HG02852 (cell line): ENCODE measurements at regions not wholly inside any gene's neighbourhood (a gene's known extent, or its start where the extent isn't known, plus 50 kb on each side); places are given as distances from the start of the nearest gene placed in this dataset.
"Not testable (repeated sequence)": the region's sequence is repeated elsewhere in the genome, so short reads cannot be mapped to it uniquely, and the experiment has no call there.

Experiments
- ATAC-seq: cut with Tn5 transposase; IDR thresholded peaks from one replicate; pipeline ENCODE4 v1.9.1; 2021; ENCODE audit warnings: mild to moderate bottlenecking, moderate library complexity; ENCODE audit not compliant: unreplicated experiment

DNA sequence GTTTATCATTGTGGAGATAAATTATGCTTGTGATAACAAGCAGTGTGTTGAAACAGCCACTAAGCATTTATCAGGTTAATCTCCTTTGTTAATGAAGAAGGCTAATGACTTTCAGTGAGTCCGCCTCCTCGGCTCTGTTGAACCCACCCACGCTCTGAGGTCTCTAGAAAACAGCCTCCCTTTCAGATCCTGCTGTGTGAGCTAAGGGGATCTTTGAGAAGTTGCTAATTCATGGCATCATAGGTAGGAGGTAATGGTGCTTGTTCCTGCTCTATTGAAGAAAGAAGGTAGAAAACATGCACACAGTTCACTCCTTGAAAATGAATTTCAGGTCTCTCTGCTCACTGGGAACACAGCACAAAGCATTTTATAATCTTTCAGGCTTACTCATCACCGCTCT is 483.9 kb downstream of the AACS start:
- ATAC-seq = no peak

GRCh38 chr12:125549836-125550235 is 484.6 kb downstream of the AACS start:
- no peak for ATAC-seq

DNA sequence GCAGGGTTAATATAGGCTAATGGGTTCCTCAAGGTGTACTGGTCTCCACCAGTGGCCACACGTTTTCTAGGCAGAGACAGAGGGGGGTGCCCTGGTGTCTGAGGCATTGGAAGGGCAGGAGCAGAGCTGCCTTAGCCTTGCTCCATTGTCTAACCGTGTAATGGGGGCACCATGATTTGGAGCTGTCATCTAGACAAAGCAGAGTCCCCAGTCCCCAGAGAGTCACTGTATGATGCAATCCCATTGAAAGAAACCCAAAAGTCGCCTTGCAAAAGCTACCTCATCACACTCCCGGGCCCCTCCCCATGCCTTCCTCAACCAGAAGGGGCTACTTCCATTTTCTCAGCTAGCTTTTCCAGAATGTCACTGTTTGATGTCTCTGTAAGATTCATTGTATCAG is 487.1 kb downstream of the AACS start:
- ATAC-seq = no peak

- not testable (repeated sequence) for ATAC-seq
These were observed 495.8 kb downstream of the AACS start for GRCh38 chr12:125561008-125561407.

GRCh38 chr12:125564753-125565152 is 499.5 kb downstream of the AACS start:
- no peak for ATAC-seq

- ATAC-seq = no peak
These were observed 502.3 kb downstream of the AACS start for GRCh38 chr12:125567581-125567980.

GRCh38 chr12:125568306-125568705 is 503.1 kb downstream of the AACS start:
- ATAC-seq = no peak

- ATAC-seq = no peak
These were observed 508.0 kb downstream of the AACS start for GRCh38 chr12:125573271-125573670.

- no peak for ATAC-seq
These were observed 512.1 kb downstream of the AACS start for GRCh38 chr12:125577334-125577733.

- ATAC-seq = no peak
These were observed 514.7 kb downstream of the AACS start for GRCh38 chr12:125579916-125580315.

GRCh38 chr12:125583071-125583470 is 517.8 kb downstream of the AACS start:
- no peak for ATAC-seq

DNA sequence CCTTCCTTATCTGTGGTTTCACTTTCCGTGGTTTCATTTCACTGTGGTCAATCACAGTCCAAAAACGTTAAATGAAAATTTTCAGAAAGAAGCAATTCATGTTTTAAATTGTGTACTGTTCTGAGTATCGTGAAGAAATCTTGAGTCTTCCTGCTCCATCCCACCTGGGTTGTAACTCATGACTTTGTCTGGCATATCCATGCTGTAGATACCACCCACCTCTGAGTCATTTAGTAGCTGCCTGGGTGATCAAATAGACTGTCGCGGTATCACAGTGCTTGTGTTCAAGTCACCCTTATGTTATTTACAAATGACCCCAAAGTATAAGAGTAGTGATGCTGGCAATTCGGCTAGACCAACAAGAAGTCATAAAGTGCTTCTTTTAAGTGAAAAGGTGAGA is 521.2 kb downstream of the AACS start:
- ATAC-seq = no peak

DNA sequence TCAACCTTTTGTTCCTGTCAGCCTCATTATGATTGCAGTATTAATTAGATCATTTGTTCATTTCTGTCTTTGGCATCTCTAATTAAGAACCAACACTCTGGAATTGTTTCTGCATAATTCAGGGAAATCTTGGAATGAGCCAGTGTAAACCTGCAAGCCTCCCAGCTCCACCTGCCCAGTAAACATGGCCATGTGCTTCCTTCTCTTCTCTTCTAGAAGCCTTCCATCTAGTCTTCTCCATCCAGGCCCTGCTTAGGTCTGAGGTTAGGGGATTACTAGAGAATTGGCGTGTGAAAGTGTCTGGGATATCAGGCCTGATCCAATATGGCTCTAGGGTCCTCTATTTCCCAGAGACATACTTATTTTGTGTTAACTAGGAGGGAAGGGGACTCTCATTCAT is 528.0 kb downstream of the AACS start:
- ATAC-seq = no peak

DNA sequence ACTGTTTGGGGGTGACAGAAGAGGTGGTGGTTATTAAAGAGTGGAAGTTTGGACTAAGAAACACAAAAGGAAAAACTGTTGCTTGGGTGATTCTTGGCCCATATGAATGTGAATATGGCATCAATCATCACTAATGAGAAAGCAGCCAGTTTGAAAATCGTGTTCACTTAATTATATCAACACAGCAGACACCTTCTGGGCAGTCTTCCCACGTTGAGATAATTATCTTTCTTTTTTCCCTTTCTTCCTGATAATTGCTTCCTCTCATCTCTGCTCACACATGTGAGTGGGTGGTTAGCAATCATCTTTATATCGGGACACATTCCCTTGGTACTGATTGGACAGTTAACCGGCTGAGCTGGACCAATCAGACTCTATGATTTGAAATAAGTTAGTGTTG is 539.7 kb downstream of the AACS start:
- ATAC-seq = no peak

DNA sequence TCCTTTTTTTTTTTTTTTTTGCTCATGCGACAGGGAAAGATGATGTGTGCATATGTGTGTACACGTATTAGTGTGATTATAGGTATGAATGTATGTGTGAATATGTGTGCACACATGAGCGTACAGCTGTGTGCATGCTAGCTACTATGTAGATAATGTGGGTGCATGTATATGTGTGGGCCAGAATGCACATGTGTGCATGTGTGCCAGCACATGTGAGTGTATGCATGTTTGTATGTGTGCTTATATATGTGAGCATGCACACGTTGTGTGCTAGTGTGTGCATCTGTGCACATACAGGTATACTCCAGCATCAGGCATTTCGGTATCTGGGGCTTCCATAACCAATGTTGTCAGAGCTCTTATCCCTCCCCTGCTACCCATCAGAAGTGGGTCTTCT is 541.1 kb downstream of the AACS start:
- no peak for ATAC-seq

DNA sequence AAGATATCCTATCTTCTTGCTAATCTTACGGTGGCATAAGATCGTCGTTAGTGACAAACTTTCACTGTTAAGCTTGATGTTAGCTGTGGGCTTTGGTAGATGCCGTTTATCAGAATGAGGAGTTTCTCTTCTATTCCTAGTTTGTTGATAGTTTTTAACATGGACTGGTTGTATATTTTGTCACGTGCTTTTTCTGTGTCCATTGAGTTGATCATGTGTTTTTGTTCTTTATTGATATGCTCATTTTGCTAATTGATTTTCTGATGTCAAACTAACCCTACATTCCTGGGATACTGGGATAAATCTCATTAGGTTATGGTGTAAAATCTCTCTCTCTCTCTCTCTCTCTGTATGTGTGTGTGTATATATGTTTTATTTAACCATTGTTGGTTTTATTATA is 545.1 kb downstream of the AACS start:
- no peak for ATAC-seq

DNA sequence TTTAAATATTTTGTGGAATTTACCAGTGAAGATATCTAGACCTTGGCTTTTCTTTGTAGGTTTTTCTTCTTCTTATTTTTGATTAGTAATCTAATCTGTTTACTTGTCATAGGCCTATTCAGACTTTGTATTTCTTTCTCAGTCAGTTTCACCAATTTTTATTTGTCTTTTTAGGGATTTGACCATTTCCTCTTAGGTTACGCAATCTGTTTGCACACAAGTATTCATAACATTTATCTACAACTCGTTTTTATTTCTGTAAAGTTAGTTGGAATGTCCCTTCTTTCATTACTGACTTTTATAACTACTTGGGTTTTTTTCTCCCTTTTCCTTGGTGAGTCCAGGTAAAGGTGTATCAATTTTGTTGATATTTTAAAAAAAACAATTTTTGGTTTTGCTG is 545.7 kb downstream of the AACS start:
- ATAC-seq = no peak

GRCh38 chr12:125614058-125614457 is 548.8 kb downstream of the AACS start:
- ATAC-seq = no peak

DNA sequence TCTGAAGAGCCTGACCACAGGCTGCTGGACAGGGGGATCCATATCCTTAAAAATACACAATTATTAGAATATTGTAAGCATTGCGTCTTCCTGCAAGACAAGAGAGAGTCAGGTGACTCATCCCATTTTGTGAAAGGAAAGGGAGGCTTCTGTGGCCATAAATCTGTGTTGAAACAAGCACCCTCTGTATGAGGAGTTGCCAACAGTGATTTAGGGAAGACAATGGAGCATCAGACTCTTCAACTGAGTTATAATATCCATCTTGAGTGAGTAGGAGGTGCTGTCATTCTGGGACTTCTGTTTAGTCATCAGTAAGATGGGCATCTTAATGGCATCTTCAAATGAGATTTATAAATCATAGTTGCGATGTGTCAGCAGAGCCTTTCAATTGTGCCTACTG is 554.5 kb downstream of the AACS start:
- no peak for ATAC-seq

- ATAC-seq = no peak
These were observed 568.5 kb downstream of the AACS start for GRCh38 chr12:125633686-125634085.

DNA sequence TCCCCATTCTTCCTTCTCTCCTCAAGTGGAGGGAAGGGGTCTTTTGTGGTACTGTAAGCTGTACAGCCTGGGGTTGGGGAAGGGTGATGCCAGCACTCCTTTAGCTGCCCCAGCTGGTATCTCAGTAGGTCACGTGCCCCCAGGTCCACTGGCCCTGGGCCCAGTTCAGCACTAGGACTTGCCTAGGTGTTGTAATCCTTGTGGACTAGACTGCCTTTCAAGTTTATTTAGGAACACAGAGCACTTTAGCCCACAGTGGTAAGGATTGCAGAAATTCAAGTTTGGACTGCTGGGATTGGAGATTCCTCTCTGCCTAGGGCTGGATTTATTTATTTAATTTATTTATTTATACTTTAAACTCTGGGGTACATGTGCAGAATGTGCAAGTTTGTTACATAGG is 569.6 kb downstream of the AACS start:
- ATAC-seq = no peak

GRCh38 chr12:125639826-125640225 is 574.6 kb downstream of the AACS start:
- no peak for ATAC-seq

- ATAC-seq = no peak
These were observed 577.8 kb downstream of the AACS start for GRCh38 chr12:125643055-125643454.

- ATAC-seq = no peak
These were observed 580.5 kb downstream of the AACS start for GRCh38 chr12:125645724-125646123.
